ENCODE measurements at regions not wholly inside any gene's neighbourhood (a gene's known extent, or its start where the extent isn't known, plus 50 kb on each side); places are given as distances from the start of the nearest gene placed in this dataset.

- H3K9me3 ChIP-seq (replicated peaks; ENCODE audit: control insufficient read depth, insufficient read depth, low read length), result no peaks in the 10 kb centered on the region
- ATAC-seq (peak; percentile 61), FAIRE-seq (no peak), DNase-seq (ENCODE audit: low read depth, low spot score) (peak; percentile 15)
- H3K4me1 ChIP-seq (ENCODE audit: control insufficient read depth, insufficient read depth, low read length), result peaks cover 28% of the 10 kb centered on the region
- RAD21 ChIA-PET (ENCODE audit: unreplicated experiment), result interaction anchor here (0.5 to 3.8 kb wide), 17 partner anchors 12 to 818 kb away, joined by 3 to 36 read pairs (median 4); no protein-coding TSS in a partner anchor
- no peaks in the 10 kb centered on the region for H3K79me2 ChIP-seq (ENCODE audit: control insufficient read depth, insufficient read depth, low read length)
- no TSS peak for BruUV-seq (replicated peaks)
- SMC1A ChIA-PET (ENCODE audit: uncharacterized antibody, unreplicated experiment), result interaction anchor here (0.7 to 5.7 kb wide), 22 partner anchors 10 to 493 kb away, joined by 3 to 40 read pairs (median 4); no protein-coding TSS in a partner anchor
- WGBS (ENCODE audit: insufficient coverage, insufficient replicate concordance, low lambda C conversion rate, missing lambda C conversion rate), result 0% methylated on average over 3 of the region's 3 CpGs
- H4K20me1 ChIP-seq (ENCODE audit: control insufficient read depth, insufficient read depth), result no peaks in the 10 kb centered on the region
- in situ Hi-C loops (cut with MboI) (no loop called here), intact Hi-C loops (cut with micrococcal nuclease; ENCODE audit: unreplicated experiment) (loop anchor here (2.0 kb wide), 1 partner anchor 161 kb away; no protein-coding TSS in a partner anchor)
- POLR2A ChIA-PET, result interaction anchor here (0.6 to 1.1 kb wide), 4 partner anchors 40 to 494 kb away, joined by 3 to 6 read pairs (median 3); no protein-coding TSS in a partner anchor
- CTCF ChIA-PET, result interaction anchor here (0.9 to 2.9 kb wide), 15 partner anchors 9 to 528 kb away, joined by 3 to 26 read pairs (median 3); partner anchors contain the start of gene ERCC4
- H3K27ac ChIP-seq (ENCODE audit: control insufficient read depth, insufficient read depth), result peak overlapping the region; percentile 90
- no peaks in the 10 kb centered on the region for H3K36me3 ChIP-seq (ENCODE audit: control insufficient read depth in 2 of 2, insufficient read depth in 2 of 2, low read length in 1 of 2)
- no peaks in the 10 kb centered on the region for H3K27me3 ChIP-seq (replicated peaks in 1 of 2; ENCODE audit: control insufficient read depth in 2 of 2, insufficient read depth in 2 of 2, low read length in 1 of 2)
- no peak overlapping the region for H3K9ac ChIP-seq (ENCODE audit: control insufficient read depth, insufficient read depth, low read length)
- H3K4me3 ChIP-seq, result no peak overlapping the region
- peak overlapping the region; percentile 70; the same call in 1 of the 2 replicates for H3K4me2 ChIP-seq (ENCODE audit: control insufficient read depth, insufficient read depth)
- peak overlapping the region; percentile 22; the same call in 1 of the 2 replicates for H2AFZ ChIP-seq (ENCODE audit: control insufficient read depth, low read depth, low read length)
- no peak for TF ChIP-seq ZBTB40 (IDR thresholded peaks at IDR 0.05; ENCODE audit: borderline replicate concordance)
- no peak for TF ChIP-seq RELB (IDR thresholded peaks at IDR 0.05; ENCODE audit: low read depth)
- no peak for TF ChIP-seq ESRRA (IDR thresholded peaks at IDR 0.05; ENCODE audit: low read length)
- TF ChIP-seq BACH1 (IDR thresholded peaks at IDR 0.05; ENCODE audit: borderline replicate concordance), result no peak
- TF ChIP-seq TCF3 (IDR thresholded peaks at IDR 0.05; ENCODE audit: borderline replicate concordance, insufficient read depth, low read depth, low read length), result no peak
- TF ChIP-seq ASH2L (IDR thresholded peaks at IDR 0.05; ENCODE audit: borderline replicate concordance, low read depth), result no peak
- no peak for TF ChIP-seq PKNOX1 (IDR thresholded peaks at IDR 0.05)
- no peak for TF ChIP-seq IKZF1 (conservative IDR thresholded peaks at IDR 0.05)
- TF ChIP-seq EGR1 (IDR thresholded peaks at IDR 0.05; ENCODE audit: borderline replicate concordance in 1 of 2, low read depth in 2 of 2, low read length in 2 of 2), result no peak
- peak; percentile 35; the same call in 1 of the 2 replicates for TF ChIP-seq RUNX3 (IDR thresholded peaks at IDR 0.05; ENCODE audit: low read length)
- TF ChIP-seq EP300 (IDR thresholded peaks at IDR 0.05; ENCODE audit: borderline replicate concordance in 1 of 2, control insufficient read depth in 1 of 2, low read depth in 2 of 2, low read length in 2 of 2), result no peak
- no peak for TF ChIP-seq EED (IDR thresholded peaks at IDR 0.05; ENCODE audit: low read depth)
- TF ChIP-seq RAD21 (IDR thresholded peaks at IDR 0.05; ENCODE audit: insufficient read depth, low read depth, low read length), result peak; percentile 64
- TF ChIP-seq PML (IDR thresholded peaks at IDR 0.05; ENCODE audit: low read length), result no peak
Observed at GRCh38 chr16:13391337-13391736, 489.9 kb downstream of the SHISA9 start.
